GM19193 (cell line): ENCODE measurements at regions not wholly inside any gene's neighbourhood (a gene's known extent, or its start where the extent isn't known, plus 50 kb on each side); places are given as distances from the start of the nearest gene placed in this dataset.

Source experiments
- POLR2A ChIP-seq: IDR thresholded peaks from 4 replicates; pipeline ENCODE4 v1.6.1; 2011; ENCODE audit not compliant: insufficient read depth, insufficient read length; ENCODE audit errors: extremely low read depth

DNA sequence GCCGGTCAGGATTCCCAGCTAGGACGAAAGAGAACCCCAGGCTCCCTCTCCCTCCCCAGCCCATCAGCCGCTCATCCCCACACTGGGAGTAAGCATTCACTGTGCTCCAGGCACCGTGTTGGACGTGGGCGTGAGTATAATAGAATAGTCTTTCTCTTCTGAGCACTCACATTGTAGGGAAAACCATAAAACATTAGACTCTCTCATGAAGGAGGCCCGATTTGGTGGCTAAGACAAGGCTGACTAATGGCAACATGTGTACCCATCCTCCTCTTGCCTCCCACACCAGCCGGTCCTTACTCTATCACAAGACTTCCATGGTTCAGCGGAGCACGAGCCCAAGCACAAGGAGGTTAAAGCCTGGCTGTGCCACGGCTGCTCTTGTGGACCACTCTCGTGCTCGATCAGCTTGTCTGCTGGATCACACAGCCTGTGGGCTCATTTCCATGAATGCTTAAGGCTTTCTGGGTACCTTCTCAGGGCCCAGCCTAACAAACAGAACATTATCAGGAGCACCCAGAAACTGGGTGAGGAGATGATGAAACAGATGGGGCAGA is 540.9 kb upstream of the RAB6C start:
- TF ChIP-seq POLR2A: no peak

DNA sequence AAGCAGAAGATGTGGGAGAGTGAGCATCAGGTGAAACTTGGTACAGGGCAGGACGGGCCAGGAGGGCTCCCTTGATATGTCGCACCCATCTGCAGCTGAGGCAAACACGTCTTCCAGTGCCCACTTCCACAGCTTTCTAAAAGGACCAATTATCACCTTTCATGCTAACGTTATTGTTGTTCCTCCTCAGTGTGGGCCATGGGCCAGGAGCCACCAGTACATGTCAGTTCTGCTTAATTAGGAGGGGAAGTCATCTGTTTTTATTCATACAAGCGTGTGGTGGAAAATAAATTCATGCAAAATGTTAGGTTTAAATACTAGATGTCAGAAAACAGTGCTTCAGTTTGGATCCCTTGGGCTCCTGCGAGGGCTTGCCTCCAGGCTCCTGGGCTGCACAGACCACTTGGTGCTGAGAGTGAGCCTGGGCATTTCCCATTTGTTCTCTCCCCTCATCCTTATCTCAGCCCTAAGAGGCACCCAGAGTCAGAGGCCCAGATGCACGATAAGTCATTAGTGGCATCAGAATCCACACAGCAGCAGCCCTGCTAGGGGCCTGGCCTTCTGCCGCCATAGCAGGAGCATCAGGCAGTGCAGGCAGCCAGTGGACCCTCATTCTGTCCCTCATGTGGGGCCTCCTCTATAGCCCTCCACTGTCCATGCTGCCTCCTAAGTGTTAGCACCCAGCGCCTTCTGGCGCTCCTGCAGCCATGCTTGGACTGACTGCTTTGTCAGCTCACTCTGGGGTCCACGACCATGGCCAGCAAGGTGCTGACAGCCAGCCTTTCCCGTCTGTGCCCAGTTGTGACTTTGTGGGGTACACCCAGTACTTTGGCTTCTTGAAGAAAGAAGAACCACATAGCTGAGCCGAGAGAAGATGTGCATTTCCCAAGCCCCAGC is 539.8 kb upstream of the RAB6C start:
- TF ChIP-seq POLR2A: no peak

DNA sequence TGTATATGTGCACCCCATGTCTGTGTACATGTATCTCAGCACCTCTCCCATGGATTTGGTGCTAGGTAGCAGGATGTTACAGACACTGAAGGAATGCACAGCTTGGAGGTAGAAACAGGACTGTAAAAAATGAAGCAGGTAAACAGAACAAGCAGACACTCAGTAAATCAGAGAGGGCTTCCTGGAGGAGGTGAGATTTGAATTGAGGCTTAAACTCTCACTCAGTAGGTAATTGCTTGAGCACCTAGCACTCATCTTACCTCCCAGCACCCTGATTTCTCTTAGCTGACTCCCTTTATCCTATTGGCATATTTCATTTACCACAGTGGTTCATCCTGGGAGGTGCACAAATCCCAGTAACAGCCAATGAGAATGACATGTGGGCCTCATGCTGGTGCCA is 537.9 kb upstream of the RAB6C start:
- TF ChIP-seq POLR2A: no peak

GRCh38 chr2:129443235-129443864 is 536.1 kb upstream of the RAB6C start:
- TF ChIP-seq POLR2A: no peak

DNA sequence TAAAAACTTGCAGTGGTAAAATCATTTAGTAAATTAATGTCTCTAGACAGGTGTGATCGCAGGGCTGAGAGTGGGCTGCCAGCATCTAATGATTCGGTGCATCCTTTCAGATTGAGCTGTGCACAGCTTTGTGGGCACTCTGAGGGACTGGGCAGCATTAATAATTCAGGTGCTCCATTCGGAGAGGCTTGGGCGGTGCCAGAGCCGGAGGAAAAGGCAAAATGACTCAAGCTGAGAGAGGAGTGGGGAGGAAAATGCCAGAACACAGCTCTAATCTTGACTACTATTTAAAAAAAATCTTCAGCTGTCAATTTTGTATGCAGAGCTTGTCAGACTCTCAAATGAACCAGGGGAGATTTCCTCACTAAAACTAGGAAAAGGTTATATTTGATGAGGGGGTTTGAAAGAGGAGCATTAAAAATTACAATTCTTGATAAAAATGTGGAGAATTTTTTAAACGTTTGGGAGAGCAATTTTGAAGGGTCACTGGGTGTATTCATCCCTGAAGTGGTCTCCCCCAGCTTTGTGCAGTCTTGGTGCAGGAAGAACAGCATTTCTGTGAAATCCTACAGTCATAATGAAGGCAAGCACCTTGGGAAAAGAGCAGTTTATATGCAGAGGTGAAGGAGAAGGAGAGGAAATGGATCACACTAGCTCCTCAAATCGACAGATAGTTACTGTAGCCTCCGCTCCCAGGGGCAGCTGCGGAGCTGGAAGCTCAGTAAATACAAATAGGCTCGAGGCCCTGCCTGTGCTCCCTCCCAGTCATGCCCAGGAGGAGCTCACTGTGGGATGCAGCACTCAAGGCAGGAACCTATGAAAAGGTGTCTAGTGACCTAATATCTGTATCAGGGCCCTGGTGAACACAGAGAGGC is 535.4 kb upstream of the RAB6C start:
- no peak for TF ChIP-seq POLR2A

- no peak for TF ChIP-seq POLR2A
Measured at GRCh38 chr2:129444751-129445150, 534.7 kb upstream of the RAB6C start.

GRCh38 chr2:129456691-129457090 is 522.8 kb upstream of the RAB6C start:
- no peak for TF ChIP-seq POLR2A

- no peak for TF ChIP-seq POLR2A
Measured at GRCh38 chr2:129457277-129457818, 522.1 kb upstream of the RAB6C start.

DNA sequence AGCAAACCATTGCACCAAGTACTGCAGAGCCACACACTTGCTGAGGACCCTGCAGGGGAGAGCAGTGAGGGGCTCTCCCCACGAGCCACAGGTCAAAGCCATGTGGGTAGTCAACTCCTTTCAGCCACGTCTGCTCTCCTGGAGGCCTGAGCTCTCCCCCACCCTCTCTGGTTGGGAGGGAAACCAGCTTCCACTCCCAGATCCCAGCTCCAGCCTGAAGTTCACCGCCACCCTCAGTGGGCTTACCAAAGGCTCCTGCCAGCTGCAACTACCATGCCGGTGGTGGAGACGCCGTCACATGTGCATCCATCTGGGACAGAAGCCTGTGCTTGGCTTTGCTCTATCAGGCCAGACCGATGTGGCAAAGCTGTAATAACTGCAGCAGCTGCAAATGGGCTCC is 521.5 kb upstream of the RAB6C start:
- no peak for TF ChIP-seq POLR2A

- TF ChIP-seq POLR2A: no peak
Measured at GRCh38 chr2:129458436-129458835, 521.0 kb upstream of the RAB6C start.

DNA sequence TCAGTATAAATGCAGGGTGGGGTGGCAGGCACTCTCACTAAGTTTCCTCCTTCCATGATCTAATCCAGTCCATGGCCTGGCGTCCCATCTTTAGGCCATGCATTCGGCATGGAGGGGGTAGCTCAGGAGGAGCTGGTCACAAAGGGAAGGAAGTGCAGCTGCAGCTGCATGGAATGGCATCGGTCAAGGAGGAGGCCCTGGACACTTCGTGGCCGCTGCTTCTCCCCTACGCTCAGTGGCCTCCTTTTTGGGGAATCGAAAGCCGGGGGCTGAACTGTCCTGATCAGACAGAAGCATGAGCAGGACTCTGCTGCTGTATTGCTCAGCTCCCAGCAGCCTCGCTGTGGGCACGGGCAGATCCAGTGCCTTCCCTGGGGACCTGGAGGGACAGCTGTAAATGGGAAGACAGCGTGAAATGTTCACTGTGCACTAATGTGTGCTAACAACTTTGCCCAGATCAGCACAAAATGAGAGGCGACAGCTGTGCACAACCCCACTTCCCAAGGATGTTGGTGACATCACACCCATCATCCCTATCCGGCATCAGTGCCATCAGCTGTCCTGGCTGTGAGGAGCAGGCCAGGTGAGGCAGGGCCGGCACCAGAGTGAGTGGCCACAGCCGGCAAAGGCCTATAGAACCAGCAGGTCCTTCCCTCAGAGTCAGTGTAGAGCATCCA is 520.1 kb upstream of the RAB6C start:
- no peak for TF ChIP-seq POLR2A

DNA sequence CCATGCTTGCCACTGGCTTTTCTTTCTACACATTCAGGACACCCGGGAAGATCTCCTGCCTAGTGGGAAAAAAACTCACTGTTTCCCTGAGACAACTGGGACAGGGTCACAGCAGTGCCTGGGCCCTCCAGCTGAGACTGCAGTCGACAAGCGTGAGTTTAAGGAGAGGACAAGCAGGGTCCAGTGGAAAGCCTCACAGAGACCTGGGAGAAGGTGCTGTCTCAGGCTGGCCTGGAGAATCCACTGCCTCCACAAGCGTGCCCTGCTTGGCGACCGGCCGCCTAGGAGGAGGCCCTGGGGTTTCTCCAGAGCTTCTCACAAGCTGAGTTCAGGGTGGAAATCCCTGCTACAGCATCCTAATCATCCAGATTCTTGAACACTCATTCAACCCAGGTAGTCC is 519.6 kb upstream of the RAB6C start:
- TF ChIP-seq POLR2A: no peak

- TF ChIP-seq POLR2A: no peak
Measured at GRCh38 chr2:129460299-129461198, 518.9 kb upstream of the RAB6C start.
